HepG2 (cell line): ENCODE measurements at regions not wholly inside any gene's neighbourhood (a gene's known extent, or its start where the extent isn't known, plus 50 kb on each side); places are given as distances from the start of the nearest gene placed in this dataset.

ENCODE experiments used
- ATAC-seq: fragments of 200-7000 bp; cut with Tn5 transposase; 3 replicates; pipeline ENCODE4 v1.9.1; 2020; ENCODE audit warnings: mild to moderate bottlenecking, moderate library complexity
- BruUV-seq: library from RNA; stranded (reverse); fragments of 400-500 nt; replicated peaks from 2 replicates; lab custom pipeline; 2021; lab: Mats Ljungman, UMichigan
- CTCF ChIA-PET: fragments of 300-600 bp; formaldehyde crosslinking; extraction: SDS; loops from one replicate; lab custom pipeline; 2021; ENCODE audit warnings: low total read pairs, inconsistent platforms, low intra/inter-chr PET ratio; lab: Yijun Ruan, JAX
- POLR2A ChIA-PET: fragments of 350-600 bp; sonication (Branson Sonifier 250); formaldehyde crosslinking; loops from one replicate; lab custom pipeline; 2020; ENCODE audit warnings: antibody characterized with exemption, inconsistent platforms; lab: Yijun Ruan, JAX
- DNase-seq: peaks from one replicate; pipeline ENCODE4 v3.0.0-alpha.2; 2015; ENCODE audit warnings: low spot score
- FAIRE-seq: peaks from 3 replicates; lab custom pipeline; 2011; peaks lifted over from hg19 to GRCh38; lab: Jason Lieb, UNC
- H2AFZ ChIP-seq: one replicate; pipeline ENCODE4 v1.6.1; 2011; ENCODE audit warnings: low read length, inconsistent platforms
- H3K27ac ChIP-seq: fragments of 300-600 bp; 3 replicates; pipeline ENCODE4 v1.8.0; 2011; ENCODE audit warnings: mixed run types, mild to moderate bottlenecking, mixed read lengths, low read length, inconsistent platforms; ENCODE audit not compliant: insufficient read depth; ENCODE audit errors: extremely low read length
- H3K27me3 ChIP-seq, 2 experiments: fragments of 200-600 bp in 1 of 2; 2 replicates in 1 of 2; 3 replicates in 1 of 2; pipeline versions ENCODE4 v1.6.0 to v1.8.0; 2011; ENCODE audit warnings: low read length in 2 of 2, mild to moderate bottlenecking in 2 of 2, moderate library complexity in 2 of 2, inconsistent platforms in 1 of 2; ENCODE audit not compliant: insufficient read depth in 2 of 2, control insufficient read depth in 1 of 2
- H3K36me3 ChIP-seq, 2 experiments: fragments of 200-600 bp in 1 of 2; replicated peaks in 1 of 2; 2 replicates in 1 of 2; 3 replicates in 1 of 2; pipeline versions ENCODE4 v1.5.1 to v1.8.0; 2011; ENCODE audit warnings: low read length in 2 of 2, inconsistent platforms in 1 of 2; ENCODE audit not compliant: insufficient read depth in 2 of 2, control insufficient read depth in 1 of 2
- H3K4me1 ChIP-seq: 2 replicates; pipeline ENCODE4 v1.5.1; 2012; ENCODE audit warnings: low read length, inconsistent platforms; ENCODE audit not compliant: insufficient read depth
- H3K4me2 ChIP-seq: 2 replicates; pipeline ENCODE4 v1.6.0; 2011; ENCODE audit warnings: low read depth, low read length, inconsistent platforms
- H3K4me3 ChIP-seq, 3 experiments: fragments of 200-600 bp in 1 of 3; sonication (generic), shearing (Covaris generic) in 1 of 3; replicated peaks in 1 of 3; 2 replicates each; pipeline ENCODE4 v1.5.1; 2011 to 2016; ENCODE audit warnings: low read length in 3 of 3, inconsistent platforms in 2 of 3, low read depth in 2 of 3, mild to moderate bottlenecking in 2 of 3, control low read depth in 1 of 3, mixed read lengths in 1 of 3; ENCODE audit not compliant: insufficient read depth in 1 of 3
- H3K79me2 ChIP-seq: one replicate; pipeline ENCODE4 v1.6.1; 2011; ENCODE audit warnings: low read length, inconsistent platforms; ENCODE audit not compliant: insufficient read depth
- H3K9ac ChIP-seq: 2 replicates; pipeline ENCODE4 v1.6.0; 2011; ENCODE audit warnings: mild to moderate bottlenecking, low read depth, low read length, inconsistent platforms; ENCODE audit not compliant: insufficient read depth
- H3K9me3 ChIP-seq: 2 replicates; pipeline ENCODE4 v1.5.1; 2012; ENCODE audit warnings: mild to moderate bottlenecking, low read length
- H4K20me1 ChIP-seq: 2 replicates; pipeline ENCODE4 v1.6.0; 2011; ENCODE audit warnings: inconsistent platforms, mild to moderate bottlenecking, low read length, moderate library complexity; ENCODE audit not compliant: insufficient read depth
- ATF7 ChIP-seq, 2 experiments: fragments of 450-650 bp in 1 of 2; sonication (generic) in 1 of 2; formaldehyde crosslinking in 1 of 2; IDR thresholded peaks; 2 replicates each; pipeline versions ENCODE4 v1.4.0 to v1.6.1; 2016 to 2020; ENCODE audit warnings: antibody characterized with exemption in 1 of 2, mild to moderate bottlenecking in 1 of 2, missing genetic modification reagents in 1 of 2
- CC2D1A ChIP-seq: sonication (generic); formaldehyde crosslinking; IDR thresholded peaks from 2 replicates; pipeline ENCODE4 v1.8.1; 2023; ENCODE audit warnings: mild to moderate bottlenecking, missing genetic modification reagents
- HNF1A ChIP-seq, 2 experiments: sonication (generic) in 1 of 2; formaldehyde crosslinking in 1 of 2; IDR thresholded peaks; 2 replicates each; pipeline versions ENCODE4 v1.4.0 to v1.6.1; 2016 to 2020; ENCODE audit warnings: borderline replicate concordance in 1 of 2, low read depth in 1 of 2, mild to moderate bottlenecking in 1 of 2, missing genetic modification reagents in 1 of 2
- HNF4A ChIP-seq: sonication (generic); formaldehyde crosslinking; IDR thresholded peaks from 2 replicates; pipeline ENCODE4 v1.4.0; 2020; ENCODE audit warnings: missing genetic modification reagents
- HOXA3 ChIP-seq: sonication (generic); formaldehyde crosslinking; IDR thresholded peaks from 2 replicates; pipeline ENCODE4 v1.5.0; 2020; ENCODE audit warnings: missing genetic modification reagents
- KMT2A ChIP-seq: sonication (generic); formaldehyde crosslinking; IDR thresholded peaks from 2 replicates; pipeline ENCODE4 v1.4.0; 2020; ENCODE audit warnings: missing genetic modification reagents
- MAZ ChIP-seq, 2 experiments: sonication (generic) in 1 of 2; formaldehyde crosslinking in 1 of 2; IDR thresholded peaks; 2 replicates each; pipeline versions ENCODE4 v1.5.0 to v1.6.1; 2012 to 2020; ENCODE audit warnings: low read depth in 2 of 2, mild to moderate bottlenecking in 2 of 2, borderline replicate concordance in 1 of 2, improper control_type of control experiment in 1 of 2, low read length in 1 of 2, missing genetic modification reagents in 1 of 2, moderate library complexity in 1 of 2
- NFIB ChIP-seq: sonication (generic); formaldehyde crosslinking; IDR thresholded peaks from 2 replicates; pipeline ENCODE4 v1.9.0; 2021; ENCODE audit warnings: missing genetic modification reagents, mild to moderate bottlenecking, borderline replicate concordance
- RAD51 ChIP-seq: fragments of 450-650 bp; IDR thresholded peaks from 2 replicates; pipeline ENCODE4 v1.6.1; 2016; ENCODE audit warnings: borderline replicate concordance
- ZBTB37 ChIP-seq: sonication (generic); formaldehyde crosslinking; IDR thresholded peaks from 2 replicates; pipeline ENCODE4 v1.4.0; 2020; ENCODE audit warnings: mild to moderate bottlenecking, missing genetic modification reagents
- ZGPAT ChIP-seq: IDR thresholded peaks from 2 replicates; pipeline ENCODE4 v1.6.1; 2016; ENCODE audit warnings: mild to moderate bottlenecking
- ZNF24 ChIP-seq: fragments of 450-650 bp; IDR thresholded peaks from 2 replicates; pipeline ENCODE4 v1.6.1; 2017; ENCODE audit warnings: antibody characterized with exemption, mild to moderate bottlenecking
- ZNF512B ChIP-seq: sonication (generic); formaldehyde crosslinking; IDR thresholded peaks from 2 replicates; pipeline ENCODE4 v1.5.1; 2020; ENCODE audit warnings: missing genetic modification reagents, mild to moderate bottlenecking, borderline replicate concordance
- ZNF562 ChIP-seq: sonication (generic); formaldehyde crosslinking; IDR thresholded peaks from 2 replicates; pipeline ENCODE4 v1.8.0; 2022; ENCODE audit warnings: missing genetic modification reagents, borderline replicate concordance
- ZSCAN9 ChIP-seq: IDR thresholded peaks from 2 replicates; pipeline ENCODE4 v1.6.1; 2016; ENCODE audit warnings: borderline replicate concordance
- WGBS: methylation state at CpG from one replicate; pipeline ENCODE4 v1.1.6; 2017; ENCODE audit warnings: low lambda C conversion rate; 5-methylcytosine and 5-hydroxymethylcytosine counted together
- in situ Hi-C: cut with HindIII; loops from 2 replicates; pipeline ENCODE4 v1.10.0; 2017; ENCODE audit warnings: low pct_unique_long_range_greater_than_20kb; ENCODE audit not compliant: extremely low pct_ligation_motif_present
- intact Hi-C: fragments of 100-400 bp; cut with micrococcal nuclease; formaldehyde crosslinking; loops from one replicate; pipeline ENCODE4 v1.10.0; 2022; ENCODE audit not compliant: unreplicated experiment

- Histone ChIP-seq H3K79me2 (peaks cover 6% of the 10 kb centered on the region), H3K27ac (no peak overlapping the region), H3K9me3 (no peaks in the 10 kb centered on the region), H3K4me1 (peaks cover 36% of the 10 kb centered on the region), H3K27me3 (no peaks in the 10 kb centered on the region), H2AFZ (no peak overlapping the region), H4K20me1 (no peaks in the 10 kb centered on the region; the same call in 1 of the 2 replicates), H3K4me2 (no peak overlapping the region), H3K36me3 (peaks cover 6 to 19% of the 10 kb centered on the region in 2 experiments; a peak in 4 of 5 replicates), H3K4me3 (no peak overlapping the region), H3K9ac (no peak overlapping the region)
- BruUV-seq, result no TSS peak
- in situ Hi-C loops (no loop called here), intact Hi-C loops (no loop called here)
- ChIA-PET POLR2A (no interaction called here), CTCF (no interaction called here)
- no peak for FAIRE-seq
- WGBS, result 95% methylated on average over 1 of the region's 1 CpG
- DNase-seq, result no peak
- ATAC-seq, result no peak
- TF ChIP-seq HNF4A (CRISPR knock-in tag), result no peak
- TF ChIP-seq ZNF24, result no peak
- TF ChIP-seq ZNF562 (CRISPR knock-in tag), result no peak
- no peak for TF ChIP-seq ZBTB37
- TF ChIP-seq NFIB (CRISPR knock-in tag), result no peak
- no peak for TF ChIP-seq ZGPAT
- TF ChIP-seq ZNF512B, result no peak
- no peak for TF ChIP-seq KMT2A
- no peak for TF ChIP-seq HNF1A (IDR thresholded peaks at IDR 0.05; ENCODE audit: low read depth)
- TF ChIP-seq HNF1A (CRISPR knock-in tag; IDR thresholded peaks at IDR 0.05; ENCODE audit: borderline replicate concordance), result no peak
- TF ChIP-seq MAZ (IDR thresholded peaks at IDR 0.05; ENCODE audit: borderline replicate concordance, low read depth, low read length), result no peak
- no peak for TF ChIP-seq MAZ (CRISPR knock-in tag; IDR thresholded peaks at IDR 0.05; ENCODE audit: low read depth)
- TF ChIP-seq CC2D1A (CRISPR knock-in tag), result no peak
- no peak for TF ChIP-seq ZSCAN9
- TF ChIP-seq RAD51, result no peak
- TF ChIP-seq HOXA3, result no peak
- no peak for TF ChIP-seq ATF7 (IDR thresholded peaks at IDR 0.05)
- TF ChIP-seq ATF7 (CRISPR knock-in tag; IDR thresholded peaks at IDR 0.05), result no peak
These were observed 214.8 kb upstream of the KLF14 start for GRCh38 chr7:130948822-130949221.
